ENCODE measurements at regions not wholly inside any gene's neighbourhood (a gene's known extent, or its start where the extent isn't known, plus 50 kb on each side); places are given as distances from the start of the nearest gene placed in this dataset.

DNA sequence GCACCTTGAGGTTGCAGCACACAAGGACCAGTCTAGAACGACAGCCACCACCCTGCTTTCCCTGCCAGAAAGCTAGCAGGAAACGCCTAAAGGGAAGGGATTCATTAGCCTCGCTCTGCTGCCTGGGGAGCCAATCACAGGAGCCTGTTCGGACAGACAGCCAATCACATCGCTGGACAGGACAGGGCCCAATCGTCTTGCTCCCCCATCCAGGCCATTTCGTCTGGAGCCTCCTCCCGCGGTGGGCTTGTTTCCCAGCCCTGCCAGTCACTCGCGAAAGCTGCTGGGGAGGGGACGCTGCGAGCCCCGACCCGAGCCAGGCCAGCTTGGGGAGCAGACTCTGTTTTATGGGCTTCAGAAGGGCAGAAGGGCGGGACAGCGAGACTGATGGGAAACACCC, 79.8 kb upstream of the NCAM1 start:
- DNase-seq (ENCODE audit: low read depth in 1 of 2, low spot score in 1 of 2), result no peak

DNA sequence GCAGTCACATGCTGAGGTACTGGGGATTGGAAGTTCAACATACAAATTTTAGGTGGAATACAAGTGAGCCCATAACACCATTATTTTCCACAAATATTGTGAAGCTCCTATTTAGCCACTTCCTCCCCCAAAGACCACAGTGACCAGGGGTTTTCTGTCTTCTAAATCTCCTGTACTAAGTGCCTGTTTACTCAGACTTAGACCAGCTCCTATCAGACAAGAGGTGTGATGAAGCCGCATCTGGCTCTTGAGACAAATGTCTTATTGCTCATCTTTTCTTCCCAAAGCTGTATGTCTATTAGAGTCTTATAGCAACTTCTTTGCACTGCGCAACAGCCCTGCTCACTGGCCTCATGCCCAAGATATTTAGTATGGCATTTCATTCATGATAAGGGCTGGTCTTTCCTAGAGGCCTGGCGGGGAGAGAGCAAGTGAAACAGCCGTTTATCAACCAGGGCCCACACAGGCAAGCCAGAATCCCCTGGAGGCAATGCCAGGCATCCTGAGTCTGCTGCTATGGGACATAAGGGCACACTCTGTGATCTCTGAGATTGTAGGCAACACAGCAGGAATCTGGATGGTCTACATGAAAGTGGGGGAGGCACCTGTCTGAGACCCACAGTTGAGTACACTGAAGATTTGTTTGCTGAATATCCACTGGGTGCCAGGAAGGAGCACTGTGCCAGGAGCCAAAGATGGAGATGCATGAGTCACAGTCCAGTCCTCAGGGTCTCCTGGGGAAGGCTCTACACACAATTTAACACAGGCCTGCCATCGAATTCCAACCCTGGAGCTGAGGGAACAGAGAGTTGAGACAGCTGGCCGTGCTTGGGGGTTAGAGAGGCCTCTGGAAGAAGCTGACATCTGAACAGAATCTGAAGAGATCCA, 78.5 kb upstream of the NCAM1 start:
- no peak for DNase-seq (ENCODE audit: low read depth in 1 of 2, low spot score in 1 of 2)

DNA sequence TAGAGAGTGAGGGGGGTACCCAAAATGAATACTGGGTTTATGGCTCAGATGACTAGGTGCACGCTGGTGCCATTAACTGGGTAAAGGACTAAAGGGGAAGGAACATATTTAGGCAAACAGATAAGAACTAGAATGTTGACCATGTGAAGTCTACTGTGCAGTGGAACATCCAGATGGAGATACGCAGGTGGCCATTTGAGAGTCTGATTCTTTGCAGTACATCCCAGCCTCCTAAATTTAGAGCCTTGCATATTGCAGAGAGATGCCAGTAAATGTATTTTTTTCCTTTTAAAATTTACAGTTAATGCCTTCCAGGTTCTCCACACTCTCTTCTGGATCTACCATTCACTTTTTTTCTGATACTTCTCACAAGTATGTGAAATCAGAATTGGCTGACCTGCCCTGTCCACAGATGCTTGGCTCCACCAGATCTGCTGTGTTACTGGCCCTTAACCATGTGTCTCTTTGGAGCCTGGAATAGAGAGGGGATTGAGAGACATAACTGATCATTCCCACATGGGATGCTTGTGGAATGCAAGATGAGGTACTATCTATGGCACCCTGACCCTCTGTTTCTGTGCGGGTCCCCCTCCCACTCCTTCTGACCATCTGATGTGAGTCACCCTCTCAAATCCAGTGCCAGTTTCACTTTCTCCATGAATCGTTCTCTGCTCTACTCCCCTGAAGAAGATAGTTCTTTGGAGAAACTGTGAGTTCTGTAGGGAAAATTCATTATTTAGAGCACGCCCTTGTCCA, 77.0 kb upstream of the NCAM1 start:
- DNase-seq (ENCODE audit: low read depth in 1 of 2, low spot score in 1 of 2), result no peak

DNA sequence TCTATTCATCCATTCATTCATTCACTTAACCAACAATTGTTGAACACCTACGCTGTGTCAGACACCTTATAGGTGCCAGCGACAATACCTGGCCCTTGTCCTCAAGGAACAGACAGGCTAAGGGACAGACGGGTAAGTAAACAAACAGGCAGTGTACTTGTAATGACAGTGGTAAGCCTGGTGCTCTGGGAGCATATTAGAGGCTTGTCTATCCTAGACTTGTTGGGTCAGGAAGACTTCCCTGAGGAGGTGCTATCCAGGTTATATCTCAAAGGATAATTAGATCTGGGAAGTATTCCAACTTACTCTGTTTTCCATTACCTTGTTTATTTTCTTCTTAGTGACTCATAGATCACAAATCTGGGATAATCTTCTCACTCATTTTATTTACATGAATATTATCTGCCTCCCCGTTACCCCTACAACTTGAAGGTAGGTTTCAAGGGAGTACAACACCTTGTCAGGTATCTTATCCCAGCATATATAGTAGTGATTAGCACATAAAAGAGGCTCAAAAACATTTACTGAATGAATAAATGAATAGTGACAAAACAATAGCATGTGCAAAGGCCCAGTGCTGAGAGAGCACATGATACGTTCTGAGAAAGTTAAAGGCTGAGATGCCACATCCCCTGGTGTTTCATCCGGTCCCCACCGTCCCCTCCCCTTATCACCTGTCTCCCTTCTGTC, 75.3 kb upstream of the NCAM1 start:
- no peak for DNase-seq (ENCODE audit: low read depth in 1 of 2, low spot score in 1 of 2)

DNA sequence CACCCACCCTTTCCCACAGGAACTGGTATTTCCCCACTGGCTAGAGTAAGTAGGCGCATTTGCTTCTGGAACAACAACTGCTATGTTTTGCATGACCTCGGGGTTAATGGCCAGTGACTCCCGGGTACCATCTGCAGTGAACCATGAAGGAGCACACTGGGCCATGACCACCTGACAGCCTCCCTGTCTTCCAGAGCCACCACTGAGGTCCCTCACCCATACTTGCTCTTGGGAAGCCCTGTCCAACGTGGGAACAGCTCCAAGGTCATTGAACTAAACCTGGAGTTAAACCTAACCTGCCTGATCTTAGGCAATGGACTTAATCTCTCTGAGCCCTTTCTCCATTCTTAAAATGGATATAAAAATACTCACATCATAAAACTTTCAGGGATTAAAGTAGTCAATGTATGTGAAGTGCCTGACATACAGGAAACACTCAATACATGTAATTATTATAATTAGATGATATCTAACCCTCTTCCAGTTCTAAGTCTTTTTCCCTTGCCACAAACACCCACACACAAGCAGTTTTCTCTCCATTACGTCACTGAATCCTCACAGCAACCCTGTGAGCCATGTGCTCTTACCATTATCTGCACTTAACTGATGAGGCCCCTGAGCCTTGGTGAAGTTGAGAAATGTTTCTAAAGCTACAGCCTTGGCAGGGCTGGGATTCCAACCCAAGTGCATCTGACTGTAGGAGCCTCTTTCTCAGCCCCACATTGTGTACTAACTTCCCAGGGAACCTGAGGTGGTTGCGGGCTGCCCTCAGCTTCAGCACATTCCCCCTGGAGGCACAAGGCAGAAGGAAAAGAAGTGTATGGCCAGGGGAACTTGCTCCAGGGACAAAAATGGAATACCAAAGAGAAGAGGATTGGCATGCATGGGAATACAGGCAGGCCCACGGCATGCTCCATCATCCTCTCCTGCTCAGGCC, 74.5 kb upstream of the NCAM1 start:
- no peak for DNase-seq (ENCODE audit: low read depth in 1 of 2, low spot score in 1 of 2)

DNA sequence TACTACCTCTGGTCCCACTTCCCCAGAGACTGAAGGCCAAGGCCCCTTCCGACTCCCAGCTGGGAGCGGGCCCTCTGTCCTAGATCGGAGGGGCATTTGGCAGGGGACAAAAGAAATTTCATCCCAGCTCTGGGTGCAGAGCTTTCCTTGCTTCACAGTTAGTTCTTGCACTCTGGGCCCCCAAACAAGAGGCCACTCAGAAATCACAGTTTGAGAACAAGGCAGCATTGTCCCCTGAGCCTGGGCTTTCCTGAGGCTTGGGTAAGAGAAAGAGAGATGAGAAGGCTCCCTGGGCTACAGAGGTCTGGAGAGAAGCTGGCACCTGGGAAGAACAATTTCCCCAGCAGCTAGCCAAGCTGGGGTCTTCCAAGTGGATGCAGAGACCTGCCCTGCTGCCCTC, 71.8 kb upstream of the NCAM1 start:
- no peak for DNase-seq (ENCODE audit: low read depth in 1 of 2, low spot score in 1 of 2)

DNA sequence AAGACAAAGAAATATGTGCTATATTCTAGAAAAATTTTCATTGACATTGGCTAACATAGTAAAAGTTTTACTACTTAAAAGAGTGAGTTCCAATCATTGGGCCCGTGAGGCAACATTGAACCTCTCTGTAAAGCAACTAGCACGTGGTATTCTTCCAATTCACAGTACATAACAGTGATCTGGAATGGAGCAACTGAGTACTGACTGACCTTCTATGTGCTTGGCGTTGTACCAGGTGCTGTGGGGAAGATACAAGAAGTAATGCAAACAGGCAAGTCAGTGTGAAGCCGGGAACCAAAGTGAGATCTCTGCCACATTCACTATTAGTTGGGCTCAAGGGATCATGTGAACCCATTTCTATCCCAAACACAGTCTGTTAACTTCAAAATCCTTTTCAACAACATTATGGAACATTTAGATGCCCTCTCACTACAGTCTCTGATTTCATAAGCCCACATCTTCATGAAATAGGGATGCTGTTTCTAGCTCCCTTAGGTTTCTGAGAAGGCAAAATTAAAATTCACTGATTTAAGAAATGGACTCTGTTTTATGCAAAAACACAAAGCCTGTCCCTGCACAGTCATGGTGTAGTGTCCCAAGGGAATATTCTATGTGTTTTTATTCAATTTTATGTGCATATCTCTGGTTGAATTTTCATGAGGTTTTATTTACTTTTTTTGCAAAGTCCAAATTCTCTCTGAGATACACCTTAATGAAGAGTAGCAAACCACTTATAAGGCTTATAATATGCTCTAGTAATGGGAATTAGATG, 61.8 kb upstream of the NCAM1 start:
- DNase-seq (ENCODE audit: low read depth in 1 of 2, low spot score in 1 of 2), result no peak

DNA sequence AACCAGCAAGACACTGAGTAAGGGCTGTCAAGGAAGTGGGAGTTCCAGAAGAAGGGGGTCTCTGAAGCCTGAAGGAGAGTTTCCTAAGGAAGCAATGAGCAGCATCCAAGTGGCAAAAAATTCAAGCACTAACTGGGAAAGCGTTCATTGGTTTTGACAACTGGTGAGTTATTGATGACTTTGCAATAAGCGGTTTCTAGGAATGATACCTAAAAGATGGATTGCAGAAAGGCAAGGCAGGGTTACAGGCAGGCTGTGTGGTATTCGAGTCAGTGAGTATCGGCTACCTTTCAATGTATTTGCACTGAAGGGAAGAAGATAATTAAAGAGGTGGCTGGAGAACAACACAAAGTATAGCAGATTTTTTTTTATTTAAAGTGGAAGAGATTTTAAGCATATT, 59.3 kb upstream of the NCAM1 start:
- no peak for DNase-seq (ENCODE audit: low read depth in 1 of 2, low spot score in 1 of 2)

DNA sequence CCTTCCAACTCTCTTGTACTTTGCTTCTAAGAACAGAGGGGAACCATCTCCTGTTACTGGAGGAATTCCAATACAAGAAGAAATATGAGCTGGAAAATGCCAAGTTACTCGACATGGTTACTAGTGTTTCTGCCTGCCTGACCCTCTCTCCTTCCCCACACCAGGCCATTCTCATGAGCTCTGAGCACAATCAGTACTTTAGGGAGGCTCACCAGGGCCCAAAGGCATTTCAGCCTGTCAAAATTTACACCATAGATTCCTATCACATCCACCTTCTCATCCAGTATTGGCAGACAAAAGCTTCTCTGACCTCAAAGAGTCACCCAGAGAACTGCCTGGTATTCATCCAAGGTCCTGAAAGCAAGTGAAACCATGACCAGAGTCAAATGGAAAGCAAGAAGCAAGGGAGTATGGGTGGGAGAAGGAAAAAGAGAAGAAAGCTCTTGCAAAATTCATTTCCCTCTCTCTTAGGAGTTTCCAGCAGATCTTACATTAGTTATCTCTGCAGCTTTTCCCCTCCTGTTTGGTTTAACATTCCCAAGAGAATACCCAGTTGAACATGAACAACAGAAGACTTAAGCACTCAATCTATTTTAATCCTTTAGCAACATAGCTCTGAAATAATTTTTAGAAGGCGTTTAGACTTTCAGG, 58.7 kb upstream of the NCAM1 start:
- no peak for DNase-seq (ENCODE audit: low read depth in 1 of 2, low spot score in 1 of 2)

DNA sequence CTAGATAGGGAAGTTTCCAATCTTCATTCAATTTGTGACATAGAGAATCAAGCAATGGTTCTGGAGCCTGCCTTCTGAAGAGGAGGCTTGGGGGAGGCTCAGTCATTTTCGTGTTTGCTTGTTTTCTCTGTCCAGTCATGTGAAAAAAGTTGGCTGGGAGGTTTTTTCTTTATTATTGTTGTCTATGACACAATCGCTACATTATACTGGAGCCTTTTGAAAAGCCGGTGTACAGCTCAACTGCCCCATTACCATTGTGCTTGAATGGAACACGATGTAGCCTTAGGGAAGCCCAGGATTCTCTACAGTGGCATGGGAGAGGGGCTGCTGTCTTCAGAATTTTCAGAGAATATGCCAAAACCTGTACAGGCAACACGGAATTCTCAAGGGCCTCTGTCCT, 57.9 kb upstream of the NCAM1 start:
- DNase-seq (ENCODE audit: low read depth in 1 of 2, low spot score in 1 of 2), result no peak

DNA sequence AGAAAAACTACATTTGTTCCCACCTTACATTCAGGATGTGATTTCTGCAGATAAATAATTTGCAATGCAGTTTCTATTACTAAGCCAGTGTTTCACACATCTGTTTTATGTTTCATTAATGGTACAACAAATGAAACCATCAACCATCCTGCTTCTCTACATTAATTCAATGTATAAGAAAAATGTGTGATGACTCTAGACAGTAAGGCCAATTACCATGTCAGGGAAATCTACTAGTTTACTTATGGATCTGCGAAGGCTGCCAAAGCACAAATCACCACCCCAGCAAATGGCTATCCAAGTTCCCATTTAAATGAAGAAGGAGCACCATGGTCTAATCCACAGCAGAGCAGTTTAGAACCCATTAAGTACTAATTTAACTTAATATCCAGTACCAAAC, 50.1 kb upstream of the NCAM1 start:
- DNase-seq (ENCODE audit: low read depth in 1 of 2, low spot score in 1 of 2), result no peak
